ENCODE measurements at regions not wholly inside any gene's neighbourhood (a gene's known extent, or its start where the extent isn't known, plus 50 kb on each side); places are given as distances from the start of the nearest gene placed in this dataset.

DNA sequence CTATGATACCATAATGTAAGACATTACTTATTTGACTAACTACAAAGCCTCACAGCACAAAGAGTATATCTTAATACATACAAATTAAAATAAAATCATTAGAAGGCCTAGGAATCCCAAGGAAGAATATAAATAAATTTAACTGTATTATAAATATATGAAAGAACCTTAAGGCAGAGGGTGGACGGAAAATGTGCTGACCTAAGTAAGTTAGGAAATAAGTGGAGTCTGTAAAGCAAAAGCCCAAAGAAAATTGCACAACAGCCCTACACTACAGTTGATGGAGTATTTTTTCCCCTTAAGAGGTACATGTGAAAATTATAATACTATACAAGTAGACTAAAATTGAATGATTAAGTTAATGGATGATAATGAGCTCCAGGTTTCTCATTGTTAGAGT lies 710.1 kb downstream of the NR4A2 start:
- TF ChIP-seq, protein P1, sequence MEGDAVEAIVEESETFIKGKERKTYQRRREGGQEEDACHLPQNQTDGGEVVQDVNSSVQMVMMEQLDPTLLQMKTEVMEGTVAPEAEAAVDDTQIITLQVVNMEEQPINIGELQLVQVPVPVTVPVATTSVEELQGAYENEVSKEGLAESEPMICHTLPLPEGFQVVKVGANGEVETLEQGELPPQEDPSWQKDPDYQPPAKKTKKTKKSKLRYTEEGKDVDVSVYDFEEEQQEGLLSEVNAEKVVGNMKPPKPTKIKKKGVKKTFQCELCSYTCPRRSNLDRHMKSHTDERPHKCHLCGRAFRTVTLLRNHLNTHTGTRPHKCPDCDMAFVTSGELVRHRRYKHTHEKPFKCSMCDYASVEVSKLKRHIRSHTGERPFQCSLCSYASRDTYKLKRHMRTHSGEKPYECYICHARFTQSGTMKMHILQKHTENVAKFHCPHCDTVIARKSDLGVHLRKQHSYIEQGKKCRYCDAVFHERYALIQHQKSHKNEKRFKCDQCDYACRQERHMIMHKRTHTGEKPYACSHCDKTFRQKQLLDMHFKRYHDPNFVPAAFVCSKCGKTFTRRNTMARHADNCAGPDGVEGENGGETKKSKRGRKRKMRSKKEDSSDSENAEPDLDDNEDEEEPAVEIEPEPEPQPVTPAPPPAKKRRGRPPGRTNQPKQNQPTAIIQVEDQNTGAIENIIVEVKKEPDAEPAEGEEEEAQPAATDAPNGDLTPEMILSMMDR (IDR thresholded peaks at IDR 0.05) = no peak
- no peak for TF ChIP-seq POLR2A (IDR thresholded peaks at IDR 0.05)

Measured in testis (tissue), 2 donors.